PC-3 (cell line): ENCODE measurements at regions not wholly inside any gene's neighbourhood (a gene's known extent, or its start where the extent isn't known, plus 50 kb on each side); places are given as distances from the start of the nearest gene placed in this dataset.

ENCODE experiments used
- ATAC-seq: fragments of 200-7000 bp; cut with Tn5 transposase; 2 replicates; pipeline ENCODE4 v1.9.1; 2020; ENCODE audit warnings: mild to moderate bottlenecking, moderate library complexity
- BruUV-seq: library from RNA; stranded (reverse); fragments of 400-500 nt; replicated peaks from 2 replicates; lab custom pipeline; 2021; lab: Mats Ljungman, UMichigan
- CTCF ChIA-PET: fragments of 300-600 bp; sonication (Branson Sonifier 250); formaldehyde crosslinking; loops from one replicate; lab custom pipeline; 2022; ENCODE audit warnings: antibody characterized with exemption; lab: Charles Lee
- POLR2A ChIA-PET: fragments of 300-600 bp; sonication (Branson Sonifier 250); formaldehyde crosslinking; loops from one replicate; lab custom pipeline; 2022; ENCODE audit warnings: antibody characterized with exemption; ENCODE audit not compliant: unreplicated experiment; lab: Charles Lee
- DNase-seq: peaks from one replicate; pipeline ENCODE4 v3.0.0-alpha.2; 2015
- H2AFZ ChIP-seq: fragments of 300-600 bp; sonication (generic); 2 replicates; pipeline ENCODE4 v1.6.0; 2016; ENCODE audit warnings: antibody characterized with exemption, low read length
- H3F3A ChIP-seq: fragments of 300-600 bp; sonication (generic); one replicate; pipeline ENCODE4 v1.6.0; 2017; ENCODE audit warnings: antibody characterized with exemption, low read length, control low read depth, mild to moderate bottlenecking; ENCODE audit not compliant: unreplicated experiment
- H3K27ac ChIP-seq: fragments of 300-600 bp; sonication (generic); 2 replicates; pipeline ENCODE4 v1.5.1; 2016; ENCODE audit warnings: mild to moderate bottlenecking, low read length
- H3K27me3 ChIP-seq: fragments of 300-600 bp; sonication (generic); 2 replicates; pipeline ENCODE4 v1.6.1; 2016; ENCODE audit warnings: low read length, mixed read lengths
- H3K36me3 ChIP-seq: fragments of 300-600 bp; sonication (generic); 2 replicates; pipeline ENCODE4 v1.6.1; 2016; ENCODE audit warnings: low read depth, mixed run types, low read length, mixed read lengths
- H3K4me1 ChIP-seq: fragments of 300-600 bp; sonication (generic); 2 replicates; pipeline ENCODE4 v1.5.1; 2016; ENCODE audit warnings: low read length; ENCODE audit not compliant: insufficient read depth
- H3K4me2 ChIP-seq: fragments of 300-600 bp; sonication (generic); 2 replicates; pipeline ENCODE4 v1.6.0; 2016; ENCODE audit warnings: low read length
- H3K4me3 ChIP-seq: fragments of 300-600 bp; sonication (generic); 2 replicates; pipeline ENCODE4 v1.5.1; 2016; ENCODE audit warnings: mild to moderate bottlenecking, low read length, mixed read lengths
- H3K79me2 ChIP-seq: fragments of 300-600 bp; sonication (generic); 2 replicates; pipeline ENCODE4 v1.6.1; 2017; ENCODE audit warnings: low read length, mixed read lengths
- H3K9ac ChIP-seq: fragments of 300-600 bp; sonication (generic); 2 replicates; pipeline ENCODE4 v1.6.0; 2016; ENCODE audit warnings: mild to moderate bottlenecking, low read length
- H3K9me2 ChIP-seq: fragments of 300-600 bp; sonication (generic); replicated peaks from 2 replicates; pipeline ENCODE4 v1.6.1; 2016; ENCODE audit warnings: mixed run types, low read length, mixed read lengths
- H3K9me3 ChIP-seq: fragments of 300-600 bp; sonication (generic); 2 replicates; pipeline ENCODE4 v1.6.1; 2016; ENCODE audit warnings: low read length, mixed read lengths
- H4K20me1 ChIP-seq: fragments of 300-600 bp; sonication (generic); 2 replicates; pipeline ENCODE4 v1.6.1; 2016; ENCODE audit warnings: low read length, mixed read lengths
- EZH2 ChIP-seq: fragments of 300-600 bp; sonication (generic); IDR thresholded peaks from one replicate; pipeline ENCODE4 v1.6.1; 2017; ENCODE audit warnings: antibody characterized with exemption, mild to moderate bottlenecking, low read length; ENCODE audit not compliant: unreplicated experiment
- EZH2phosphoT487 ChIP-seq: fragments of 300-600 bp; sonication (generic); IDR thresholded peaks from 2 replicates; pipeline ENCODE4 v1.6.1; 2018; ENCODE audit warnings: mild to moderate bottlenecking, antibody characterized with exemption, low read length, borderline replicate concordance
- intact Hi-C: fragments of 100-400 bp; cut with micrococcal nuclease; formaldehyde crosslinking; loops from 2 replicates; pipeline ENCODE4 v1.9.0; 2023
- TF ChIP-seq, protein P1 (sequence below): fragments of 300-600 bp; sonication (generic); conservative IDR thresholded peaks from 2 replicates; pipeline ENCODE4 v1.5.1; 2017; ENCODE audit warnings: antibody characterized with exemption, low read depth, mild to moderate bottlenecking, low read length

GRCh38 chr15:94910166-94910565 lies 678.8 kb downstream of the MCTP2 start:
- no peaks in the 10 kb centered on the region for H3K4me1 ChIP-seq
- H4K20me1 ChIP-seq, result no peaks in the 10 kb centered on the region
- no peaks in the 10 kb centered on the region for H3K79me2 ChIP-seq
- no peaks in the 10 kb centered on the region for H3K9me2 ChIP-seq
- H3K36me3 ChIP-seq, result no peaks in the 10 kb centered on the region
- DNase-seq, result no peak
- H3K4me3 ChIP-seq, result no peak overlapping the region
- intact Hi-C loops, result no loop called here
- no peaks in the 10 kb centered on the region for H3K27me3 ChIP-seq
- no TSS peak for BruUV-seq
- POLR2A ChIA-PET, result no interaction called here
- H3F3A ChIP-seq, result no peaks in the 10 kb centered on the region
- TF ChIP-seq EZH2phosphoT487 (no peak), EZH2 (no peak)
- TF ChIP-seq, protein P1, sequence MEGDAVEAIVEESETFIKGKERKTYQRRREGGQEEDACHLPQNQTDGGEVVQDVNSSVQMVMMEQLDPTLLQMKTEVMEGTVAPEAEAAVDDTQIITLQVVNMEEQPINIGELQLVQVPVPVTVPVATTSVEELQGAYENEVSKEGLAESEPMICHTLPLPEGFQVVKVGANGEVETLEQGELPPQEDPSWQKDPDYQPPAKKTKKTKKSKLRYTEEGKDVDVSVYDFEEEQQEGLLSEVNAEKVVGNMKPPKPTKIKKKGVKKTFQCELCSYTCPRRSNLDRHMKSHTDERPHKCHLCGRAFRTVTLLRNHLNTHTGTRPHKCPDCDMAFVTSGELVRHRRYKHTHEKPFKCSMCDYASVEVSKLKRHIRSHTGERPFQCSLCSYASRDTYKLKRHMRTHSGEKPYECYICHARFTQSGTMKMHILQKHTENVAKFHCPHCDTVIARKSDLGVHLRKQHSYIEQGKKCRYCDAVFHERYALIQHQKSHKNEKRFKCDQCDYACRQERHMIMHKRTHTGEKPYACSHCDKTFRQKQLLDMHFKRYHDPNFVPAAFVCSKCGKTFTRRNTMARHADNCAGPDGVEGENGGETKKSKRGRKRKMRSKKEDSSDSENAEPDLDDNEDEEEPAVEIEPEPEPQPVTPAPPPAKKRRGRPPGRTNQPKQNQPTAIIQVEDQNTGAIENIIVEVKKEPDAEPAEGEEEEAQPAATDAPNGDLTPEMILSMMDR, result no peak
- H2AFZ ChIP-seq, result no peak overlapping the region
- no peak overlapping the region for H3K4me2 ChIP-seq
- CTCF ChIA-PET, result no interaction called here
- H3K9me3 ChIP-seq, result no peaks in the 10 kb centered on the region
- no peak overlapping the region for H3K9ac ChIP-seq
- ATAC-seq, result no peak
- no peak overlapping the region for H3K27ac ChIP-seq

GRCh38 chr15:94912760-94913159 lies 681.4 kb downstream of the MCTP2 start:
- Histone ChIP-seq H3K36me3 (no peaks in the 10 kb centered on the region), H3K9ac (no peak overlapping the region), H3K9me2 (no peaks in the 10 kb centered on the region), H3K9me3 (no peaks in the 10 kb centered on the region), H3K79me2 (no peaks in the 10 kb centered on the region), H3K27ac (no peak overlapping the region), H2AFZ (no peak overlapping the region), H3K4me3 (no peak overlapping the region), H4K20me1 (no peaks in the 10 kb centered on the region), H3K4me2 (no peak overlapping the region), H3F3A (no peaks in the 10 kb centered on the region), H3K4me1 (no peaks in the 10 kb centered on the region), H3K27me3 (peaks cover 5% of the 10 kb centered on the region; the same call in 1 of the 2 replicates)
- ChIA-PET POLR2A (no interaction called here), CTCF (no interaction called here)
- ATAC-seq, result no peak
- TF ChIP-seq, protein P1, result no peak
- no peak for TF ChIP-seq EZH2
- no TSS peak for BruUV-seq
- DNase-seq, result no peak
- intact Hi-C loops, result no loop called here

DNA sequence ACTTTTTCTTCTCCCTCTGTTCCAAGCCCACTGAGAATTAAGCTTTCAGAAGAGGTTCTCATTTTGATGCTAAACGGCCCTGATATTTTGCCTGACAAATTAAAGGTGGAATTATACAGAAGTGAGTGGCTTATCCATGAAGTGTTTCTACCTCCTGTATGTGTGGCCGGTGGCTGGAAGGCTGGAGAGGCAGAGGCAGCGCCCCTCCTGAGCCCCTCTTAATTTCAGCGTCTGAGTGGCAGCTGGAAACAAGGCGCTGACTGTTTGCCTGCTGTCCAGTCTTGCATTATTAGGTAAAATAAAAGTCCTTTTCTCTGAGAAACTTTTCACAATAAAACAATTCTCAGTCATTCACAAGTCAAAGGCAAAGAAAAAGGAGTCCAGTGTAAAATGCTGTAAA lies 685.7 kb downstream of the MCTP2 start:
- no peaks in the 10 kb centered on the region for H3K36me3 ChIP-seq
- H3K9ac ChIP-seq, result no peak overlapping the region
- no peak overlapping the region for H3K27ac ChIP-seq
- intact Hi-C loops, result no loop called here
- H3K27me3 ChIP-seq, result peaks cover 5% of the 10 kb centered on the region; the same call in 1 of the 2 replicates
- ATAC-seq (no peak), DNase-seq (no peak)
- no peaks in the 10 kb centered on the region for H3K4me1 ChIP-seq
- H2AFZ ChIP-seq, result no peak overlapping the region
- ChIA-PET POLR2A (no interaction called here), CTCF (no interaction called here)
- no peaks in the 10 kb centered on the region for H3K9me3 ChIP-seq
- no peaks in the 10 kb centered on the region for H3F3A ChIP-seq
- no peaks in the 10 kb centered on the region for H3K79me2 ChIP-seq
- TF ChIP-seq EZH2 (no peak), EZH2phosphoT487 (no peak)
- TF ChIP-seq, protein P1, result no peak
- no TSS peak for BruUV-seq
- no peaks in the 10 kb centered on the region for H3K9me2 ChIP-seq
- H3K4me2 ChIP-seq, result no peak overlapping the region
- H3K4me3 ChIP-seq, result no peak overlapping the region
- H4K20me1 ChIP-seq, result no peaks in the 10 kb centered on the region
